ENCODE measurements at regions not wholly inside any gene's neighbourhood (a gene's known extent, or its start where the extent isn't known, plus 50 kb on each side); places are given as distances from the start of the nearest gene placed in this dataset.
A peak's percentile ranks its signal among the peaks of the same experiment; 100 is the strongest.

GRCh38 chr7:41294556-41295454 lies 408.1 kb downstream of the INHBA start:
- no peak for DNase-seq (ENCODE audit: low spot score)

GRCh38 chr7:41292487-41292886 lies 410.4 kb downstream of the INHBA start:
- no peak for DNase-seq (ENCODE audit: low spot score)

GRCh38 chr7:41287559-41288335 lies 415.1 kb downstream of the INHBA start:
- no peak for DNase-seq (ENCODE audit: low spot score)

GRCh38 chr7:41280491-41280890 lies 422.4 kb downstream of the INHBA start:
- DNase-seq (ENCODE audit: low spot score): no peak

GRCh38 chr7:41277561-41277960 lies 425.3 kb downstream of the INHBA start:
- DNase-seq (ENCODE audit: low spot score): no peak

GRCh38 chr7:41275255-41275654 lies 427.6 kb downstream of the INHBA start:
- DNase-seq (ENCODE audit: low spot score): no peak

- no peak for DNase-seq (ENCODE audit: low spot score)
These were observed 428.7 kb downstream of the INHBA start for GRCh38 chr7:41274179-41274578.

GRCh38 chr7:41272664-41273063 lies 430.2 kb downstream of the INHBA start:
- DNase-seq (ENCODE audit: low spot score): no peak

- DNase-seq (ENCODE audit: low spot score): no peak
These were observed 434.0 kb downstream of the INHBA start for GRCh38 chr7:41268878-41269277.

- DNase-seq (ENCODE audit: low spot score): no peak
These were observed 441.8 kb downstream of the INHBA start for GRCh38 chr7:41261080-41261479.

- DNase-seq (ENCODE audit: low spot score): no peak
These were observed 445.2 kb downstream of the INHBA start for GRCh38 chr7:41257660-41258059.

- no peak for DNase-seq (ENCODE audit: low spot score)
These were observed 446.5 kb downstream of the INHBA start for GRCh38 chr7:41256186-41256945.

GRCh38 chr7:41255716-41256115 lies 447.2 kb downstream of the INHBA start:
- DNase-seq (ENCODE audit: low spot score): no peak

GRCh38 chr7:41255113-41255512 lies 447.8 kb downstream of the INHBA start:
- no peak for DNase-seq (ENCODE audit: low spot score)

GRCh38 chr7:41252957-41253356 lies 449.9 kb downstream of the INHBA start:
- no peak for DNase-seq (ENCODE audit: low spot score)

- no peak for DNase-seq (ENCODE audit: low spot score)
These were observed 450.3 kb downstream of the INHBA start for GRCh38 chr7:41252551-41252950.

GRCh38 chr7:41247143-41247865 lies 455.6 kb downstream of the INHBA start:
- DNase-seq (ENCODE audit: low spot score): peak; percentile 3

GRCh38 chr7:41245916-41246315 lies 457.0 kb downstream of the INHBA start:
- DNase-seq (ENCODE audit: low spot score): no peak

GRCh38 chr7:41244246-41244645 lies 458.6 kb downstream of the INHBA start:
- DNase-seq (ENCODE audit: low spot score): no peak

- DNase-seq (ENCODE audit: low spot score): no peak
These were observed 461.2 kb downstream of the INHBA start for GRCh38 chr7:41241641-41242040.

- no peak for DNase-seq (ENCODE audit: low spot score)
These were observed 463.3 kb downstream of the INHBA start for GRCh38 chr7:41239596-41239995.

- DNase-seq (ENCODE audit: low spot score): no peak
These were observed 464.0 kb downstream of the INHBA start for GRCh38 chr7:41238851-41239331.

Data from globus pallidus (tissue), 1 donor.